IMR-90 (cell line): ENCODE measurements at regions not wholly inside any gene's neighbourhood (a gene's known extent, or its start where the extent isn't known, plus 50 kb on each side); places are given as distances from the start of the nearest gene placed in this dataset.

Experiments
- ATAC-seq: fragments of 200-7000 bp; cut with Tn5 transposase; 2 replicates; pipeline ENCODE4 v1.9.1; 2020; ENCODE audit warnings: low read depth, mild to moderate bottlenecking, moderate library complexity
- BruUV-seq: library from RNA; stranded (reverse); fragments of 400-500 nt; replicated peaks from 2 replicates; lab custom pipeline; 2021; lab: Mats Ljungman, UMichigan
- CTCF ChIA-PET: fragments of 300-600 bp; formaldehyde crosslinking; extraction: SDS; loops from one replicate; lab custom pipeline; 2021; ENCODE audit warnings: antibody characterized with exemption; lab: Yijun Ruan, JAX
- POLR2A ChIA-PET: fragments of 300-600 bp; sonication (Branson Sonifier 250); formaldehyde crosslinking; loops from one replicate; lab custom pipeline; 2022; ENCODE audit warnings: antibody characterized with exemption; ENCODE audit not compliant: unreplicated experiment; lab: Charles Lee
- DNase-seq: peaks from one replicate; pipeline ENCODE4 v3.0.0; 2013
- H2AFZ ChIP-seq: replicated peaks from 2 replicates; pipeline ENCODE3; 2013; ENCODE audit warnings: low read length, mild to moderate bottlenecking; ENCODE audit not compliant: poor library complexity
- H2AK5ac ChIP-seq: 2 replicates; pipeline ENCODE4 v1.6.1; 2013; ENCODE audit warnings: low read depth, low read length, inconsistent platforms
- H2AK9ac ChIP-seq: replicated peaks from 2 replicates; pipeline ENCODE3; 2013; ENCODE audit warnings: mild to moderate bottlenecking, low read depth, low read length, moderate library complexity; ENCODE audit not compliant: poor library complexity
- H2BK120ac ChIP-seq: 2 replicates; pipeline ENCODE4 v1.6.1; 2013; ENCODE audit warnings: low read depth, low read length, inconsistent platforms
- H2BK15ac ChIP-seq: 3 replicates; pipeline ENCODE4 v1.6.1; 2013; ENCODE audit warnings: low read depth, low read length, inconsistent platforms
- H2BK20ac ChIP-seq: 2 replicates; pipeline ENCODE4 v1.6.1; 2013; ENCODE audit warnings: low read depth, mild to moderate bottlenecking, inconsistent platforms, low read length, moderate library complexity
- H2BK5ac ChIP-seq: 2 replicates; pipeline ENCODE4 v1.6.1; 2013; ENCODE audit warnings: mild to moderate bottlenecking, low read depth, low read length, inconsistent platforms; ENCODE audit not compliant: poor library complexity, severe bottlenecking
- H3K14ac ChIP-seq: replicated peaks from 2 replicates; pipeline ENCODE4 v1.6.1; 2013; ENCODE audit warnings: low read depth, low read length, inconsistent platforms
- H3K18ac ChIP-seq: 2 replicates; pipeline ENCODE4 v1.6.1; 2013; ENCODE audit warnings: low read depth, low read length, control low read depth
- H3K23ac ChIP-seq: 2 replicates; pipeline ENCODE4 v1.6.1; 2013; ENCODE audit warnings: low read depth, low read length, inconsistent platforms
- H3K27ac ChIP-seq: 2 replicates; pipeline ENCODE4 v1.5.1; 2013; ENCODE audit warnings: mild to moderate bottlenecking, control low read depth, low read length; ENCODE audit not compliant: insufficient read depth
- H3K27me3 ChIP-seq: 2 replicates; pipeline ENCODE4 v1.6.1; 2013; ENCODE audit warnings: low read length; ENCODE audit not compliant: control insufficient read depth, insufficient read depth
- H3K36me3 ChIP-seq: 2 replicates; pipeline ENCODE4 v1.6.1; 2013; ENCODE audit warnings: low read length, mixed read lengths; ENCODE audit not compliant: control insufficient read depth, insufficient read depth
- H3K4ac ChIP-seq: 2 replicates; pipeline ENCODE4 v1.6.1; 2013; ENCODE audit warnings: low read depth, low read length, inconsistent platforms
- H3K4me1 ChIP-seq: 2 replicates; pipeline ENCODE4 v1.6.1; 2013; ENCODE audit warnings: low read length, mixed read lengths; ENCODE audit not compliant: control insufficient read depth, insufficient read depth
- H3K4me2 ChIP-seq: 2 replicates; pipeline ENCODE4 v1.6.1; 2013; ENCODE audit warnings: low read depth, mild to moderate bottlenecking, control low read depth, low read length, moderate library complexity
- H3K4me3 ChIP-seq: 2 replicates; pipeline ENCODE4 v1.5.1; 2013; ENCODE audit warnings: low read depth, mild to moderate bottlenecking, control low read depth, low read length, moderate library complexity; ENCODE audit not compliant: insufficient read depth
- H3K56ac ChIP-seq: 2 replicates; pipeline ENCODE4 v1.6.1; 2013; ENCODE audit warnings: low read length, inconsistent platforms; ENCODE audit not compliant: insufficient read depth; ENCODE audit errors: extremely low read depth
- H3K79me1 ChIP-seq, 2 experiments: 2 replicates each; pipeline ENCODE4 v1.6.1; 2013; ENCODE audit warnings: low read length in 2 of 2, inconsistent platforms in 1 of 2, low read depth in 1 of 2
- H3K9ac ChIP-seq: 2 replicates; pipeline ENCODE4 v1.6.1; 2013; ENCODE audit warnings: low read depth, low read length, control low read depth
- H3K9me1 ChIP-seq: 2 replicates; pipeline ENCODE4 v1.6.1; 2013; ENCODE audit warnings: low read length, inconsistent platforms; ENCODE audit not compliant: insufficient read depth
- H3K9me3 ChIP-seq: 2 replicates; pipeline ENCODE4 v1.6.1; 2013; ENCODE audit warnings: low read length; ENCODE audit not compliant: control insufficient read depth, insufficient read depth
- H4K20me1 ChIP-seq: 2 replicates; pipeline ENCODE4 v1.6.1; 2013; ENCODE audit warnings: low read length, inconsistent platforms; ENCODE audit not compliant: insufficient read depth
- H4K5ac ChIP-seq: 2 replicates; pipeline ENCODE4 v1.6.1; 2013; ENCODE audit warnings: mild to moderate bottlenecking, low read depth, low read length, control low read depth
- H4K8ac ChIP-seq, 2 experiments: 2 replicates each; pipeline ENCODE4 v1.6.1; 2013; ENCODE audit warnings: low read depth in 2 of 2, low read length in 2 of 2, control low read depth in 1 of 2, inconsistent platforms in 1 of 2
- H4K91ac ChIP-seq: 2 replicates; pipeline ENCODE4 v1.6.1; 2013; ENCODE audit warnings: low read depth, low read length, inconsistent platforms; ENCODE audit not compliant: insufficient read depth
- CEBPB ChIP-seq: IDR thresholded peaks from 2 replicates; pipeline ENCODE4 v1.6.1; 2012; ENCODE audit warnings: low read depth, low read length, improper control_type of control experiment
- CHD1 ChIP-seq: IDR thresholded peaks from 2 replicates; pipeline ENCODE4 v1.6.1; 2012; ENCODE audit warnings: low read depth, low read length, improper control_type of control experiment
- CTCF ChIP-seq: conservative IDR thresholded peaks from 2 replicates; pipeline ENCODE4 v1.5.1; 2012; ENCODE audit warnings: mild to moderate bottlenecking, low read depth, low read length, improper control_type of control experiment
- ELK1 ChIP-seq: fragments of 150-350 bp; IDR thresholded peaks from 2 replicates; pipeline ENCODE4 v1.6.1; 2016; ENCODE audit warnings: low read depth, mild to moderate bottlenecking, low read length, moderate library complexity, borderline replicate concordance
- FOS ChIP-seq: fragments of 150-350 bp; IDR thresholded peaks from 2 replicates; pipeline ENCODE4 v1.6.1; 2016; ENCODE audit warnings: low read depth, low read length
- MAZ ChIP-seq: IDR thresholded peaks from 2 replicates; pipeline ENCODE4 v1.6.1; 2012; ENCODE audit warnings: low read depth, mild to moderate bottlenecking, low read length, improper control_type of control experiment, moderate library complexity, borderline replicate concordance
- MXI1 ChIP-seq: IDR thresholded peaks from 2 replicates; pipeline ENCODE4 v1.6.1; 2012; ENCODE audit warnings: low read depth, mild to moderate bottlenecking, low read length, moderate library complexity, borderline replicate concordance
- NFE2L2 ChIP-seq: fragments of 150-350 bp; IDR thresholded peaks from 2 replicates; pipeline ENCODE4 v1.6.1; 2016; ENCODE audit warnings: low read depth, mild to moderate bottlenecking, low read length
- POLR2A ChIP-seq: IDR thresholded peaks from 2 replicates; pipeline ENCODE4 v1.6.1; 2012; ENCODE audit warnings: mild to moderate bottlenecking, low read depth, low read length
- RAD21 ChIP-seq: IDR thresholded peaks from 2 replicates; pipeline ENCODE4 v1.6.1; 2012; ENCODE audit warnings: low read length, improper control_type of control experiment
- RCOR1 ChIP-seq: IDR thresholded peaks from 2 replicates; pipeline ENCODE4 v1.6.1; 2012; ENCODE audit warnings: mild to moderate bottlenecking, low read length, improper control_type of control experiment; ENCODE audit not compliant: insufficient replicate concordance
- SMC3 ChIP-seq: fragments of 150-350 bp; IDR thresholded peaks from 2 replicates; pipeline ENCODE4 v1.6.1; 2016; ENCODE audit warnings: low read depth, mild to moderate bottlenecking, antibody characterized with exemption, low read length, moderate library complexity
- USF2 ChIP-seq: fragments of 150-350 bp; IDR thresholded peaks from 2 replicates; pipeline ENCODE4 v1.6.1; 2017; ENCODE audit warnings: mild to moderate bottlenecking, antibody characterized with exemption, low read length, low read depth
- WGBS, 2 experiments: methylation state at CpG; one replicate each; pipeline versions ENCODE4 v1.1.5 to v1.1.7; 2013; ENCODE audit warnings: missing lambda C conversion rate in 2 of 2; ENCODE audit not compliant: insufficient read length in 1 of 2; ENCODE audit errors: extremely low coverage in 2 of 2; 5-methylcytosine and 5-hydroxymethylcytosine counted together
- dilution Hi-C: fragments of 300-500 bp; cut with HindIII; formaldehyde crosslinking; loops from one replicate; pipeline ENCODE4 v1.14.3; 2018; ENCODE audit warnings: low sequenced_read_pairs; ENCODE audit not compliant: unreplicated experiment
- in situ Hi-C: fragments of 300-500 bp; cut with MboI; formaldehyde crosslinking; loops from 3 replicates; pipeline ENCODE4 v1.14.3; 2019; ENCODE audit warnings: low sequenced_read_pairs, inconsistent platforms, mixed read lengths
- intact Hi-C: fragments of 100-400 bp; cut with micrococcal nuclease; formaldehyde crosslinking; loops from 2 replicates; pipeline ENCODE4 v1.10.0; 2022

GRCh38 chr4:104010722-104011121 lies 290.9 kb upstream of the TACR3 start:
- dilution Hi-C loops, result no loop called here
- Histone ChIP-seq H3K4me2 (no peak overlapping the region), H2AFZ (no peak overlapping the region), H3K79me1 (no peaks in the 10 kb centered on the region), H3K14ac (no peak overlapping the region), H2AK5ac (no peak overlapping the region), H3K36me3 (no peaks in the 10 kb centered on the region), H3K18ac (no peak overlapping the region), H3K56ac (no peak overlapping the region), H3K23ac (no peak overlapping the region), H3K9me1 (no peaks in the 10 kb centered on the region), H3K9ac (no peak overlapping the region), H2BK120ac (no peak overlapping the region), H4K91ac (no peak overlapping the region), H3K27ac (no peak overlapping the region), H4K5ac (no peak overlapping the region), H3K4me3 (no peak overlapping the region), H2BK5ac (no peak overlapping the region), H3K27me3 (no peaks in the 10 kb centered on the region), H4K20me1 (no peaks in the 10 kb centered on the region), H2BK20ac (no peak overlapping the region), H2AK9ac (no peak overlapping the region), H3K9me3 (peaks cover 4% of the 10 kb centered on the region; the same call in 1 of the 2 replicates), H3K4ac (no peak overlapping the region), H2BK15ac (no peak overlapping the region), H4K8ac (no peak overlapping the region), H3K4me1 (no peaks in the 10 kb centered on the region)
- no peak for ATAC-seq
- ChIA-PET POLR2A (no interaction called here), CTCF (no interaction called here)
- TF ChIP-seq USF2 (no peak), CHD1 (no peak), CEBPB (no peak), CTCF (no peak), FOS (no peak), MXI1 (no peak), POLR2A (no peak), SMC3 (no peak), ELK1 (no peak), NFE2L2 (no peak), MAZ (no peak), RAD21 (no peak), RCOR1 (no peak)
- intact Hi-C loops, result no loop called here
- no peak for DNase-seq
- no TSS peak for BruUV-seq
- WGBS, 2 experiments, result no CpG with 5 or more reads among the region's 2 CpGs
- in situ Hi-C loops, result no loop called here
